Heart right ventricle (tissue), 16 donors: ENCODE measurements at regions not wholly inside any gene's neighbourhood (a gene's known extent, or its start where the extent isn't known, plus 50 kb on each side); places are given as distances from the start of the nearest gene placed in this dataset.

Experiments used
- ATAC-seq, 8 donors: fragments of 200-7000 bp; cut with Tn5 transposase; one replicate each; pipeline ENCODE4 v1.9.1; 2020; ENCODE audit warnings: mild to moderate bottlenecking in 8 of 8, moderate library complexity in 8 of 8, moderate number of reproducible peaks in 1 of 8
- DNase-seq, 2 donors: peaks; one replicate each; pipeline ENCODE4 v3.0.0-alpha.2; 2020
- H3K27ac ChIP-seq, 10 donors: fragments of 200-600 bp; sonication (generic) in 2 of 10; one replicate each; pipeline versions ENCODE4 v1.5.0 to v1.8.0; 2020 to 2022; ENCODE audit warnings: mild to moderate bottlenecking in 3 of 10
- H3K27me3 ChIP-seq, 7 donors: fragments of 200-600 bp; one replicate each; pipeline ENCODE4 v1.8.0; 2021 to 2022; ENCODE audit warnings: mild to moderate bottlenecking in 2 of 7
- H3K36me3 ChIP-seq, 9 donors: fragments of 200-600 bp; sonication (generic) in 1 of 9; one replicate each; pipeline versions ENCODE4 v1.5.0 to v1.8.0; 2020 to 2022; ENCODE audit warnings: mild to moderate bottlenecking in 2 of 9
- H3K4me1 ChIP-seq, 9 donors: fragments of 200-600 bp; sonication (generic) in 1 of 9; one replicate each; pipeline versions ENCODE4 v1.5.0 to v1.8.0; 2020 to 2022; ENCODE audit warnings: mild to moderate bottlenecking in 4 of 9
- H3K4me3 ChIP-seq, 10 donors: fragments of 200-600 bp; sonication (generic) in 2 of 10; one replicate each; pipeline versions ENCODE4 v1.5.0 to v1.8.0; 2020 to 2022; ENCODE audit warnings: mild to moderate bottlenecking in 7 of 10, moderate library complexity in 2 of 10
- H3K9me3 ChIP-seq, 11 donors: fragments of 200-600 bp in 10 of 11; sonication (generic) in 2 of 11; one replicate each; pipeline versions ENCODE4 v1.5.0 to v1.8.0; 2013 to 2022; ENCODE audit warnings: mild to moderate bottlenecking in 2 of 11, control low read depth in 1 of 11, moderate library complexity in 1 of 11
- WGBS, 2 donors: extraction: QIAGEN DNeasy Blood & Tissue Kit; methylation state at CpG; one replicate each; pipeline ENCODE4 v1.1.7; 2013; ENCODE audit warnings: inconsistent platforms in 1 of 2; 5-methylcytosine and 5-hydroxymethylcytosine counted together
- intact Hi-C, 10 donors: fragments of 100-400 bp; cut with DNase I; formaldehyde crosslinking; loops; one replicate each; pipeline versions ENCODE4 v1.11.1 to v1.14.2; 2022
- TF ChIP-seq, protein P1 (sequence below), 9 donors: fragments of 200-600 bp; sonication (generic) in 2 of 9; IDR thresholded peaks; one replicate each; pipeline versions ENCODE4 v1.5.0 to v1.8.0; 2021 to 2022; ENCODE audit warnings: antibody characterized with exemption in 9 of 9, mild to moderate bottlenecking in 5 of 9, moderate library complexity in 1 of 9
- donor health status: Arrhythmogenic right ventricular cardiomyopathy.
- donor health status: ischemic (EF 13 %, LVEDD 7.1; RV severe dilation, severe dysfunction).
- donor health status: healthy with polysubstance abuse.
- donor health status: DM: no; HTN: yes; CAD: no.
- donor health status: DM: no; HTN: no; CAD: no.
- donor health status: ischemic (EF 25% LVEDD 6.9; RV normal size, moderate dysfunction).
- donor health status: ischemic (EF 25% LVEDD 5.7; RV mildly dilated, moderate dysfunction).
- donor health status: healthy.
- donor health status: DM: yes; HTN: yes; CAD: no.
- donor health status: Ischemic cardiomyopathy.
- donor health status: ischemic (EF 35%, LVEDD 5.7; RV mildly dilated, moderate dysfunction).
- donor health status: nonischemic (EF 11% LVEDD 7.7; RV severe dilation, severe dysfunction).
- donor health status: DM: yes; HTN: yes; CAD: no.
- donor health status: PGD.
- donor health status: ischemic (EF 29% LVEDD 5.4; RV normal size, mild dysfunction).
- donor health status: nonischemic (EF 23%, LVEDD 6.1; RV moderate dilation, normal function).

DNA sequence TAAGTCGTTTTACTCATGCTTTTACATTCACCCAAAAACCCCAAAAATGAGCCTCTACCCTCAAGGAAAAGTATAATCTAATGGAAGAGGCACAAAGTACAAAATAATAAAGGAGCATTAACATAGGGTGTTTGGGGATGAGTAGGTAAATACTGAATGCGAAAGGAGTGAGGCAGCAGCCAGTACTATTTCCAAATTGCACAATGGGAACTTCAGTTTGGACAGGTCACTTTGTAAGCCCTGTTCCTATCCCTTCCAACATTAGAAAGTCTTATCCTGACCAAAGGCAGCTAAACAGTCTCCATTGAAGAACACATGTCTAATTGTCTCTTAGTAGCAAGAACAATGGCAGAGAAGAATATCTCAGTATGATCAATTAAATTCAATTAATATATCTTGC is 728.3 kb downstream of the GBE1 start:
- TF ChIP-seq, protein P1, sequence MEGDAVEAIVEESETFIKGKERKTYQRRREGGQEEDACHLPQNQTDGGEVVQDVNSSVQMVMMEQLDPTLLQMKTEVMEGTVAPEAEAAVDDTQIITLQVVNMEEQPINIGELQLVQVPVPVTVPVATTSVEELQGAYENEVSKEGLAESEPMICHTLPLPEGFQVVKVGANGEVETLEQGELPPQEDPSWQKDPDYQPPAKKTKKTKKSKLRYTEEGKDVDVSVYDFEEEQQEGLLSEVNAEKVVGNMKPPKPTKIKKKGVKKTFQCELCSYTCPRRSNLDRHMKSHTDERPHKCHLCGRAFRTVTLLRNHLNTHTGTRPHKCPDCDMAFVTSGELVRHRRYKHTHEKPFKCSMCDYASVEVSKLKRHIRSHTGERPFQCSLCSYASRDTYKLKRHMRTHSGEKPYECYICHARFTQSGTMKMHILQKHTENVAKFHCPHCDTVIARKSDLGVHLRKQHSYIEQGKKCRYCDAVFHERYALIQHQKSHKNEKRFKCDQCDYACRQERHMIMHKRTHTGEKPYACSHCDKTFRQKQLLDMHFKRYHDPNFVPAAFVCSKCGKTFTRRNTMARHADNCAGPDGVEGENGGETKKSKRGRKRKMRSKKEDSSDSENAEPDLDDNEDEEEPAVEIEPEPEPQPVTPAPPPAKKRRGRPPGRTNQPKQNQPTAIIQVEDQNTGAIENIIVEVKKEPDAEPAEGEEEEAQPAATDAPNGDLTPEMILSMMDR (IDR thresholded peaks at IDR 0.05) = no peak
- no peak overlapping the region for H3K27ac ChIP-seq
- H3K36me3 ChIP-seq = no peaks in the 10 kb centered on the region
- 72 to 76% methylated on average over 2 of the region's 2 CpGs for WGBS, 2 donors
- H3K27me3 ChIP-seq = no peaks in the 10 kb centered on the region
- no peaks in the 10 kb centered on the region for H3K4me1 ChIP-seq
- intact Hi-C loops = loop anchor here in 1 of 10 donors (10.0 kb wide), 1 partner anchor 1078 kb away; no protein-coding TSS in a partner anchor
- H3K9me3 ChIP-seq = peaks cover 0 to 4% (median 0%) of the 10 kb centered on the region in 11 donors
- no peak for DNase-seq
- H3K4me3 ChIP-seq = no peak overlapping the region
- no peak for ATAC-seq

DNA sequence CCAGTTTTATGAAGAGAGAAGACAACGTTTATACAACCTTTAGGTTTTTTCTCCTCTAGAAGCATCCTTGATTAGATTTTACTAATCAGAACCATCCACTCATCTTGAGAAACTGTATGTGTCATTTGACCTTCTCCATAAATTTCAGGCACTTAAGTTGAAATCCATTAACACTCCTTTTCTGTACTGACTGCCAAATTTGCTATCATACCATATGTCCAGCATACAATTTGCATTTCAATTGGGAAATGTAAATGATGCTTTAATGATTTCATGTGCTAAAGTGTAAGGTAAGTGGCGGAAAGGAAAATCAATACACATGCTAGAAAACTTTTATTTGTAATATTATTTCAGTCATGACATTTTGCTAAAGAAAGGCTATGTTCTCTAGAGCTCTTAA is 731.6 kb downstream of the GBE1 start:
- Histone ChIP-seq H3K27me3 (no peaks in the 10 kb centered on the region), H3K4me1 (no peaks in the 10 kb centered on the region), H3K27ac (no peak overlapping the region), H3K4me3 (no peak overlapping the region), H3K36me3 (no peaks in the 10 kb centered on the region), H3K9me3 (no peaks in the 10 kb centered on the region)
- WGBS, 2 donors = 62 to 69% methylated on average over 2 of the region's 2 CpGs
- ATAC-seq (no peak), DNase-seq (no peak)
- TF ChIP-seq, protein P1 (IDR thresholded peaks at IDR 0.05) = no peak
- intact Hi-C loops = loop anchor here in 1 of 10 donors (10.0 kb wide), 1 partner anchor 1075 kb away; no protein-coding TSS in a partner anchor

DNA sequence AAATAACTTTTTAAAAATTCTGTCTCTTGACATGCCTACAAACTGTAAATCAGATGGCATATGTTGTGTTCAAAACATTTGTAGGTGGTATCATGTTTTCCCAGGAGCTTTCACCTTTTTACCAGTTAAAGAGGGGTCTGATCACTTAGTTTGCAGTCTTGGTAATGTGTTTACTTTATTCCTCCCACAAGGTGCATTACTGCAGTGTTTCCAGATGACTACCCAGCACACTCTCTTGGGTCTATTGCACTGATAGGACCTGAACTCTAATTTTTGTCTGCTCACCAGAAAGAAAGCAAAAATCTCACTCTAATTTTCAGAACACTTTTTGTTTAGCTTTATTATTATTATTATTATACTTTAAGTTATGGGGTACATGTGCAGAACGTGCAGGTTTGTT is 734.1 kb downstream of the GBE1 start:
- TF ChIP-seq, protein P1 (IDR thresholded peaks at IDR 0.05) = no peak
- Histone ChIP-seq H3K27ac (no peak overlapping the region), H3K9me3 (no peaks in the 10 kb centered on the region), H3K4me3 (no peak overlapping the region), H3K4me1 (no peaks in the 10 kb centered on the region), H3K36me3 (no peaks in the 10 kb centered on the region), H3K27me3 (no peaks in the 10 kb centered on the region)
- DNase-seq (no peak), ATAC-seq (no peak)
- intact Hi-C loops = no loop called here
- WGBS, 2 donors = 76 to 89% methylated on average over 1 of the region's 1 CpG

DNA sequence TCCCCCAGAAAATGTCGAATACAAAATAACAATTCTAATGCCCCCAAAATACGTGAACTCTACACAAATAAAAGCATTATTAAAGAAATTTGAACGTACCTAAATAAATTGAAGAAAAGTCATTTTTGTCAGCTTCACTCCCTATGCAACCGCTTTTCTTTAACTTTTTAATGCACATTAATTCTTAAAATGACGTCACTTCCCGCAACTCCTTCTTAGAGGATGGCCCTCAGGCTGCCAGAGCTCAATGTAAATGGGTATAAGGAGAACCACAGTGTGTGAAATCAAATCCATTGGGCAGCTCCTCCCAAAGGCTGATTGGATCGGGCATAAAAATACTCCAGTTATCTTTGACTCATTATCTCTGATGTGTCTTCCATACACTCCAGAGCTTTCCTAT is 736.9 kb downstream of the GBE1 start:
- TF ChIP-seq, protein P1 (IDR thresholded peaks at IDR 0.05) = no peak
- Histone ChIP-seq H3K4me3 (no peak overlapping the region), H3K9me3 (no peaks in the 10 kb centered on the region), H3K27me3 (no peaks in the 10 kb centered on the region), H3K4me1 (no peaks in the 10 kb centered on the region), H3K27ac (no peak overlapping the region), H3K36me3 (no peaks in the 10 kb centered on the region)
- intact Hi-C loops = no loop called here
- ATAC-seq (no peak), DNase-seq (no peak)
- 76 to 85% methylated on average over 7 of the region's 7 CpGs for WGBS, 2 donors
